ENCODE measurements at regions not wholly inside any gene's neighbourhood (a gene's known extent, or its start where the extent isn't known, plus 50 kb on each side); places are given as distances from the start of the nearest gene placed in this dataset.

DNA sequence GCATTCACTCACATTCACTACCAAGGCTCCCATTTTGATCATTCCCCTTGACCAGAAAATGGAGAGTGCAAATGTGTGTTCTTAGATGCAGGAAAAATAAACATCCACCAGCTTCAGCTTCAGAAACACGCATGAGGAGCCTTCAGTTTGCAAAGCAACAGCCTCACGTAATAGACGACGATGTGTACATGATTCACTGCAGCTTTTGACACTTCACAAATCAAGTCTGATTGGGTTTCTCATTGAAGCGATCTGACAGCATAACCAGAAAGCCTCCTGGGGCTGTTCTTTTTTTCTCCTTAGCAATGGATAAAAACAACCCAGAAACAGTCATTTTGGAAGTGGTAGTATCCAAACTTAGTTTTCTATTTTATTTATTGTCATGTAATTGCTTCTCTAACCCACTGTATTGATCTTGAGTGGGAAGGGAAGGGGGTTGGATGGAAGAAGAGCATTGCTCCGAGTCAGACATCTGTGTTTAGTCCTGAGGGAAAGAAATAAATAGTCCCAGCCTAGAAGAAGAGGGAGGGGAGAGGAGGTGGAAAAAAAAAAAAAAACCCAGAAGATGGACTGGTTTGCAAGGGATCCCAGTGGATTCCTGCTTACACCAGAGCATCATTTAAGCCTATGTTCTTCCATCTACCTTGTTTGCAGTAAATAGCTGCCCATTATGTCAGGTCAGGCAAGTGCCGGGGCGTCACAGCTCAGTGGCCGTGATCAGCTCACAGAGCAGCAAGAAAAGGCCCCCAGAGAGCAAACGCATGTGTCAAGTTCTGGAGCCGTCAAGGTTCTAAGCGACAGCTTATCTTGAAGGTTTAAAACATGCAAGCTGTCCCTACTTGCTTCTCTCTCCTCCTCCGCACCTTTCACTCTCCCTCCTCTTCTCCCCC is 190.2 kb upstream of the SNX2 start:
- TF ChIP-seq, protein P1, sequence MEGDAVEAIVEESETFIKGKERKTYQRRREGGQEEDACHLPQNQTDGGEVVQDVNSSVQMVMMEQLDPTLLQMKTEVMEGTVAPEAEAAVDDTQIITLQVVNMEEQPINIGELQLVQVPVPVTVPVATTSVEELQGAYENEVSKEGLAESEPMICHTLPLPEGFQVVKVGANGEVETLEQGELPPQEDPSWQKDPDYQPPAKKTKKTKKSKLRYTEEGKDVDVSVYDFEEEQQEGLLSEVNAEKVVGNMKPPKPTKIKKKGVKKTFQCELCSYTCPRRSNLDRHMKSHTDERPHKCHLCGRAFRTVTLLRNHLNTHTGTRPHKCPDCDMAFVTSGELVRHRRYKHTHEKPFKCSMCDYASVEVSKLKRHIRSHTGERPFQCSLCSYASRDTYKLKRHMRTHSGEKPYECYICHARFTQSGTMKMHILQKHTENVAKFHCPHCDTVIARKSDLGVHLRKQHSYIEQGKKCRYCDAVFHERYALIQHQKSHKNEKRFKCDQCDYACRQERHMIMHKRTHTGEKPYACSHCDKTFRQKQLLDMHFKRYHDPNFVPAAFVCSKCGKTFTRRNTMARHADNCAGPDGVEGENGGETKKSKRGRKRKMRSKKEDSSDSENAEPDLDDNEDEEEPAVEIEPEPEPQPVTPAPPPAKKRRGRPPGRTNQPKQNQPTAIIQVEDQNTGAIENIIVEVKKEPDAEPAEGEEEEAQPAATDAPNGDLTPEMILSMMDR (conservative IDR thresholded peaks at IDR 0.05): no peak
- H4K91ac ChIP-seq (ENCODE audit: insufficient read length, low read depth, low read length): no peak overlapping the region
- no peaks in the 10 kb centered on the region for H4K20me1 ChIP-seq (ENCODE audit: control insufficient read depth, insufficient read depth, insufficient read length)
- H2BK12ac ChIP-seq (ENCODE audit: insufficient read length, low read depth, low read length): no peak overlapping the region
- no peak overlapping the region for H2BK20ac ChIP-seq (ENCODE audit: low read depth, low read length, poor library complexity, severe bottlenecking)
- H3K18ac ChIP-seq (ENCODE audit: insufficient read length, low read depth, low read length): no peak overlapping the region
- no peak overlapping the region for H2BK120ac ChIP-seq (ENCODE audit: low read depth, low read length, poor library complexity, severe bottlenecking)
- no peak overlapping the region for H3K27ac Mint-ChIP-seq
- H4K5ac ChIP-seq (ENCODE audit: insufficient read length, low read depth, low read length): no peak overlapping the region
- no peaks in the 10 kb centered on the region for H3K79me1 ChIP-seq (ENCODE audit: insufficient read depth, low read depth, low read length, poor library complexity, severe bottlenecking)
- no peak for DNase-seq
- no peak overlapping the region for H3K4ac ChIP-seq (ENCODE audit: low read depth, low read length)
- H2BK5ac ChIP-seq (ENCODE audit: insufficient read length, low read length): no peak overlapping the region
- no peaks in the 10 kb centered on the region; a peak in 1 of 7 replicates for H3K36me3 Mint-ChIP-seq (ENCODE audit: insufficient read depth in 1 of 3, low read depth in 3 of 3)
- no peaks in the 10 kb centered on the region for H3K27me3 ChIP-seq (ENCODE audit: insufficient read depth, low read length)
- H3T11ph ChIP-seq (ENCODE audit: low read length): no peak overlapping the region
- H4K8ac ChIP-seq (replicated peaks; ENCODE audit: insufficient read length, low read depth, low read length): no peak overlapping the region
- no peak overlapping the region for H2AFZ ChIP-seq (ENCODE audit: low read length)
- H3K4me1 ChIP-seq (ENCODE audit: insufficient read depth, low read length): no peaks in the 10 kb centered on the region
- no peaks in the 10 kb centered on the region for H3K9me3 Mint-ChIP-seq
- H3K27me3 Mint-ChIP-seq (ENCODE audit: low read depth): no peaks in the 10 kb centered on the region; the same call in 1 of the 2 replicates
- 100% methylated on average over 1 of the region's 13 CpGs for WGBS (ENCODE audit: extremely low coverage, insufficient read length, low lambda C conversion rate)
- no peak overlapping the region for H2AK5ac ChIP-seq (ENCODE audit: insufficient read length, low read length)
- no peaks in the 10 kb centered on the region for H3K79me2 ChIP-seq (ENCODE audit: insufficient read depth, low read length)
- H3K9ac ChIP-seq (ENCODE audit: extremely low read depth, insufficient read length, low read length): no peak overlapping the region
- no peak overlapping the region for H3K27ac ChIP-seq (ENCODE audit: insufficient read length, low read depth, low read length)
- no peak overlapping the region for H2BK15ac ChIP-seq (ENCODE audit: low read depth, low read length)
- H3K14ac ChIP-seq (ENCODE audit: insufficient read depth, low read length): no peak overlapping the region
- H3K4me3 Mint-ChIP-seq: no peak overlapping the region
- peaks cover 0 to 5% of the 10 kb centered on the region in 2 experiments; a peak in 1 of 4 replicates for H3K4me1 Mint-ChIP-seq
- no peak overlapping the region for H3K4me2 ChIP-seq (ENCODE audit: insufficient read depth, insufficient read length, low read length)
- no peak overlapping the region for H3K56ac ChIP-seq (ENCODE audit: insufficient read length, low read depth, low read length)
- no peaks in the 10 kb centered on the region for H3K9me3 ChIP-seq (ENCODE audit: control insufficient read depth, low read depth, low read length)
- H3K23ac ChIP-seq (ENCODE audit: insufficient read length, low read depth, low read length): no peak overlapping the region
- no peaks in the 10 kb centered on the region for H3K23me2 ChIP-seq (ENCODE audit: insufficient read length, low read depth, low read length, poor library complexity, severe bottlenecking)

All from H9 (cell line).